ENCODE measurements at regions not wholly inside any gene's neighbourhood (a gene's known extent, or its start where the extent isn't known, plus 50 kb on each side); places are given as distances from the start of the nearest gene placed in this dataset.

DNA sequence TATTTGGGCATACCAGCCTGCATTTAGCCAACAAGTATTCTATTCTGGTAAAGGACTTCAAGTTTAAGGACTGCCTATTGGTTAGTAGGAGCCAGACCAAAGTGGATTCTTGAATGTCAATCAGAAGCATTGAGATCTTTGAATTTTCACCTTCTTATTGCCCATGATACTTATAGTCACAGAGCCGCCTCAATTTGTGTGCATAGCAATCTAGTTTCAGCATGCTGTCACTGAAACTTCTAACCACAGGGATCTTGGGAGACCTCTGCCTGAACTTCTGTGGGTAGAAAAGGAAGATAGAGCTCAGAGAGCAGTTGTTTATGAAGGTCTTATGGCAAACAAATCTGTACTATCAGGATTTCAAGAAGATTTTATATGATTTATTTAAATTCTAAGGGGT lies 501.4 kb upstream of the USP24 start:
- TF ChIP-seq EZH2 (IDR thresholded peaks at IDR 0.05) (no peak), POLR2AphosphoS5 (IDR thresholded peaks at IDR 0.05; ENCODE audit: borderline replicate concordance, low read depth, low read length) (no peak), FOXP2 (optimal IDR thresholded peaks at IDR 0.05; ENCODE audit: control extremely low read depth, extremely low read length, insufficient read depth) (no peak)
